Stimulated activated CD4-positive, alpha-beta T cell treated with anti-CD3 and anti-CD28 coated beads, TNF-alpha, amount 100 ng/mL, for 4 hours (primary cell): ENCODE measurements at regions not wholly inside any gene's neighbourhood (a gene's known extent, or its start where the extent isn't known, plus 50 kb on each side); places are given as distances from the start of the nearest gene placed in this dataset.
A peak's percentile ranks its signal among the peaks of the same experiment; 100 is the strongest.

Experiments used
- DNase-seq, 3 experiments: peaks; one replicate each; pipeline ENCODE4 v3.0.0-alpha.2; 2020; ENCODE audit warnings: low read depth in 3 of 3

GRCh38 chr14:97578982-97579548 lies 781.9 kb downstream of the VRK1 start:
- DNase-seq, result no peak

- no peak for DNase-seq
These were observed 783.8 kb downstream of the VRK1 start for GRCh38 chr14:97581016-97581415.

GRCh38 chr14:97582022-97582421 lies 784.8 kb downstream of the VRK1 start:
- DNase-seq, result no peak

- no peak for DNase-seq
These were observed 787.3 kb downstream of the VRK1 start for GRCh38 chr14:97584528-97584927.

GRCh38 chr14:97592341-97592980 lies 795.3 kb downstream of the VRK1 start:
- DNase-seq, result no peak

- no peak for DNase-seq
These were observed 797.1 kb downstream of the VRK1 start for GRCh38 chr14:97594306-97594705.

- DNase-seq, result peak in 2 of 3 experiments; percentile 18 to 47
These were observed 805.4 kb downstream of the VRK1 start for GRCh38 chr14:97602438-97603117.

- no peak for DNase-seq
These were observed 806.0 kb downstream of the VRK1 start for GRCh38 chr14:97603201-97603600.

GRCh38 chr14:97604731-97605130 lies 807.5 kb downstream of the VRK1 start:
- DNase-seq, result no peak

GRCh38 chr14:97618401-97618800 lies 821.2 kb downstream of the VRK1 start:
- no peak for DNase-seq

GRCh38 chr14:97618917-97619690 lies 821.9 kb downstream of the VRK1 start:
- DNase-seq, result no peak

- no peak for DNase-seq
These were observed 822.9 kb downstream of the VRK1 start for GRCh38 chr14:97620066-97620465.

- no peak for DNase-seq
These were observed 827.8 kb downstream of the VRK1 start for GRCh38 chr14:97624985-97625384.

- DNase-seq, result no peak
These were observed 828.3 kb downstream of the VRK1 start for GRCh38 chr14:97625477-97625876.

GRCh38 chr14:97626088-97626487 lies 828.9 kb downstream of the VRK1 start:
- DNase-seq, result no peak

GRCh38 chr14:97630249-97630648 lies 833.1 kb downstream of the VRK1 start:
- no peak for DNase-seq

- DNase-seq, result no peak
These were observed 836.1 kb downstream of the VRK1 start for GRCh38 chr14:97633131-97633738.

GRCh38 chr14:97634751-97635150 lies 837.6 kb downstream of the VRK1 start:
- peak in 1 of 3 experiments; percentile 8 for DNase-seq

- no peak for DNase-seq
These were observed 841.7 kb downstream of the VRK1 start for GRCh38 chr14:97638864-97639263.

- DNase-seq, result no peak
These were observed 842.8 kb downstream of the VRK1 start for GRCh38 chr14:97640031-97640430.

GRCh38 chr14:97641827-97642226 lies 844.6 kb downstream of the VRK1 start:
- DNase-seq, result no peak

- no peak for DNase-seq
These were observed 845.4 kb downstream of the VRK1 start for GRCh38 chr14:97642631-97643030.
